Endodermal cell (in vitro differentiated cells): ENCODE measurements at regions not wholly inside any gene's neighbourhood (a gene's known extent, or its start where the extent isn't known, plus 50 kb on each side); places are given as distances from the start of the nearest gene placed in this dataset.
"Not testable (repeated sequence)": the region's sequence is repeated elsewhere in the genome, so short reads cannot be mapped to it uniquely, and the experiment has no call there.

Experiments used
- DNase-seq: peaks from one replicate; pipeline ENCODE4 v3.0.0-alpha.2; 2017
- H3K27ac ChIP-seq: 2 replicates; pipeline ENCODE4 v1.5.1; 2013; ENCODE audit warnings: mild to moderate bottlenecking, low read depth, low read length, moderate library complexity
- H3K27me3 ChIP-seq: 2 replicates; pipeline ENCODE4 v1.6.1; 2013; ENCODE audit warnings: mild to moderate bottlenecking, low read length, moderate library complexity; ENCODE audit not compliant: insufficient read depth, control insufficient read depth, poor library complexity, severe bottlenecking
- H3K36me3 ChIP-seq: 2 replicates; pipeline ENCODE4 v1.7.0; 2013; ENCODE audit warnings: mild to moderate bottlenecking, low read length, moderate library complexity; ENCODE audit not compliant: control insufficient read depth, insufficient read depth
- H3K4me1 ChIP-seq: one replicate; pipeline ENCODE4 v1.7.0; 2013; ENCODE audit warnings: low read length; ENCODE audit not compliant: control insufficient read depth, insufficient read depth
- H3K4me3 ChIP-seq: 2 replicates; pipeline ENCODE4 v1.5.1; 2013; ENCODE audit warnings: mild to moderate bottlenecking, low read length, moderate library complexity
- H3K9ac ChIP-seq: 2 replicates; pipeline ENCODE4 v1.6.1; 2013; ENCODE audit warnings: mild to moderate bottlenecking, low read length, moderate library complexity; ENCODE audit not compliant: poor library complexity, severe bottlenecking; ENCODE audit errors: extremely low read depth
- H3K9me3 ChIP-seq: 2 replicates; pipeline ENCODE4 v1.6.1; 2013; ENCODE audit warnings: mild to moderate bottlenecking, low read length, moderate library complexity; ENCODE audit not compliant: control insufficient read depth
- H3K27ac Mint-ChIP-seq: 2 replicates; pipeline ENCODE4 v1.8.0; 2020; ENCODE audit warnings: mixed read lengths
- H3K27me3 Mint-ChIP-seq: 2 replicates; pipeline ENCODE4 v1.8.0; 2021; ENCODE audit warnings: mild to moderate bottlenecking, mixed read lengths; ENCODE audit not compliant: insufficient read depth
- H3K36me3 Mint-ChIP-seq: 2 replicates; pipeline ENCODE4 v1.8.0; 2020; ENCODE audit warnings: low read depth, mixed read lengths
- H3K4me1 Mint-ChIP-seq: 2 replicates; pipeline ENCODE4 v1.8.0; 2020; ENCODE audit warnings: mixed read lengths
- H3K4me3 Mint-ChIP-seq: 2 replicates; pipeline ENCODE4 v1.8.0; 2020; ENCODE audit warnings: mild to moderate bottlenecking, moderate library complexity, mixed read lengths
- H3K9me3 Mint-ChIP-seq: 2 replicates; pipeline ENCODE4 v1.8.0; 2020; ENCODE audit warnings: mild to moderate bottlenecking, mixed read lengths
- WGBS, 2 experiments: methylation state at CpG; one replicate each; pipeline versions ENCODE4 v1.1.5 to v1.1.7; 2013; ENCODE audit warnings: missing lambda C conversion rate in 2 of 2, mixed read lengths in 1 of 2; ENCODE audit not compliant: insufficient coverage in 1 of 2, insufficient read length in 1 of 2; 5-methylcytosine and 5-hydroxymethylcytosine counted together
- TF ChIP-seq, protein P1 (sequence below): fragments of 200-600 bp; sonication (generic); conservative IDR thresholded peaks from 2 replicates; pipeline ENCODE4 v1.5.0; 2021; ENCODE audit warnings: antibody characterized with exemption, mild to moderate bottlenecking

DNA sequence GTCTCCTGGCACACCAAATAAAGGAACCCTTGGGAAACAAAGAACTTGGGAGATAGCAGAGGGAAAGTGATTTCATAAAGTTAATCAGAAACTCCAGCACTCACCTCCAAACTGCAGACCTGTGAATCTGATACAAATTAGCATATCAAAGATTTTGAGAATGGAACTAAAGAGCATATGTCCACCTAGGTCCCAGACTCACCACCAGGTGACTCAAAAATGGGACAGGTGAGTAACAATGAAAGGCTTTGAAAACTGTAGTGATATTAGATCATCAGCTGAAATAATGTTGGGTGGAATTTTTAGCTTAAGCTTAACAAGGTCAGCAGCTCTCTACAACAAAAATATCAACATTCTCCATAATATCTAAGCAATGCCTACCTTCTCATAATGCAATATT lies 214.8 kb downstream of the RERGL start:
- Histone ChIP-seq H3K4me1 (no peaks in the 10 kb centered on the region), H3K4me3 (no peak overlapping the region), H3K27me3 (no peaks in the 10 kb centered on the region), H3K27ac (no peak overlapping the region), H3K9me3 (peaks cover 16% of the 10 kb centered on the region), H3K36me3 (no peaks in the 10 kb centered on the region), H3K9ac (no peak overlapping the region)
- no peaks in the 10 kb centered on the region for H3K27me3 Mint-ChIP-seq
- H3K4me1 Mint-ChIP-seq, result no peaks in the 10 kb centered on the region
- H3K36me3 Mint-ChIP-seq, result no peaks in the 10 kb centered on the region
- no peak overlapping the region for H3K4me3 Mint-ChIP-seq
- no peak for DNase-seq
- TF ChIP-seq, protein P1, sequence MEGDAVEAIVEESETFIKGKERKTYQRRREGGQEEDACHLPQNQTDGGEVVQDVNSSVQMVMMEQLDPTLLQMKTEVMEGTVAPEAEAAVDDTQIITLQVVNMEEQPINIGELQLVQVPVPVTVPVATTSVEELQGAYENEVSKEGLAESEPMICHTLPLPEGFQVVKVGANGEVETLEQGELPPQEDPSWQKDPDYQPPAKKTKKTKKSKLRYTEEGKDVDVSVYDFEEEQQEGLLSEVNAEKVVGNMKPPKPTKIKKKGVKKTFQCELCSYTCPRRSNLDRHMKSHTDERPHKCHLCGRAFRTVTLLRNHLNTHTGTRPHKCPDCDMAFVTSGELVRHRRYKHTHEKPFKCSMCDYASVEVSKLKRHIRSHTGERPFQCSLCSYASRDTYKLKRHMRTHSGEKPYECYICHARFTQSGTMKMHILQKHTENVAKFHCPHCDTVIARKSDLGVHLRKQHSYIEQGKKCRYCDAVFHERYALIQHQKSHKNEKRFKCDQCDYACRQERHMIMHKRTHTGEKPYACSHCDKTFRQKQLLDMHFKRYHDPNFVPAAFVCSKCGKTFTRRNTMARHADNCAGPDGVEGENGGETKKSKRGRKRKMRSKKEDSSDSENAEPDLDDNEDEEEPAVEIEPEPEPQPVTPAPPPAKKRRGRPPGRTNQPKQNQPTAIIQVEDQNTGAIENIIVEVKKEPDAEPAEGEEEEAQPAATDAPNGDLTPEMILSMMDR, result peak; percentile 79
- H3K9me3 Mint-ChIP-seq, result peaks cover 16% of the 10 kb centered on the region
- H3K27ac Mint-ChIP-seq, result no peak overlapping the region

DNA sequence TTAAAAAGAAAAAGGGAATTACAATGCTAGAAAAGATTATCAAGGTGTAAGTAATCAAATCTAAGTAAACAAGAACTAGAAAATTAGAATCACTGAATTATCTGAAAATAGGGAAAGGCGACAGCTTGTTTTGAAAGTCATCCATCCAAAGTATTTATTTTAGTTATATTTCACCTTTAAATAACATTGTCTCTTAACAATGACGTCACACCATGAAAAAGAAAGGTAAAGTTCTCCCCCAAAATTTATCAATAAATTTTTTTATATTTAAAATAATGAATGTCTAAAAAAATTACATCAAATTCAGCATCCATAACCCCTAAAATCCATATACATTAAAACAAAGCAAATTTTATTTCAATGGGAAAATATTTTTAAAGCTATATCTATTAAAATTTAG lies 223.2 kb downstream of the RERGL start:
- Mint-ChIP-seq H3K36me3 (no peaks in the 10 kb centered on the region), H3K4me3 (no peak overlapping the region), H3K27me3 (no peaks in the 10 kb centered on the region), H3K9me3 (no peaks in the 10 kb centered on the region), H3K4me1 (no peaks in the 10 kb centered on the region), H3K27ac (no peak overlapping the region)
- Histone ChIP-seq H3K9ac (no peak overlapping the region), H3K4me1 (no peaks in the 10 kb centered on the region), H3K9me3 (no peaks in the 10 kb centered on the region), H3K36me3 (no peaks in the 10 kb centered on the region), H3K4me3 (no peak overlapping the region), H3K27ac (no peak overlapping the region), H3K27me3 (no peaks in the 10 kb centered on the region)
- TF ChIP-seq, protein P1, result no peak
- DNase-seq, result no peak
- 100% methylated on average over 1 of the region's 2 CpGs; no CpG with 5 or more reads in 1 of the 2 experiments for WGBS, 2 experiments

GRCh38 chr12:17855548-17855947 lies 234.4 kb downstream of the RERGL start:
- not testable (repeated sequence) for H3K27ac Mint-ChIP-seq, H3K27me3 Mint-ChIP-seq, DNase-seq

DNA sequence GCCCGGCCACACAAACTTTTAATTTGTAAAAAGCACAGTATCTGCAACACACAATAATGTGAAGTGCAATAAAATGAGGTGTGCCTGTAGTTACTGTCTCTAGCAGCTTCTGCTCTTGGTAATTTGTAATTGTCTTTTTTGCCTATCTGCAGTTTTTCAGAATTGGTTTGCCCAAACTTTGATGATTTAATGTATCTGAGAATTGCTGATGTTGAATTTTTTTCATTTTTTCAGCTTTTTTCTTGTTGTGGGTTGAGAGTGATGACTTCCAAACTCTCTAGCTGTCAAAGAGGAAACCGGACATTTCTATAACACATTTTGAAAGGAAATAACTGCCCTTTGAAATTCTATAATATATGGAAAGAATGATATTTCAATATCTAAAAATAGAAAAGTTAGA lies 236.9 kb downstream of the RERGL start:
- H3K4me3 Mint-ChIP-seq, result no peak overlapping the region
- H3K9me3 Mint-ChIP-seq, result peaks cover 14% of the 10 kb centered on the region
- DNase-seq, result no peak
- H3K36me3 Mint-ChIP-seq, result no peaks in the 10 kb centered on the region
- Histone ChIP-seq H3K4me3 (no peak overlapping the region), H3K27me3 (no peaks in the 10 kb centered on the region), H3K27ac (no peak overlapping the region), H3K4me1 (no peaks in the 10 kb centered on the region), H3K36me3 (no peaks in the 10 kb centered on the region), H3K9ac (no peak overlapping the region), H3K9me3 (no peaks in the 10 kb centered on the region)
- no peaks in the 10 kb centered on the region for H3K27me3 Mint-ChIP-seq
- no peaks in the 10 kb centered on the region for H3K4me1 Mint-ChIP-seq
- no peak overlapping the region for H3K27ac Mint-ChIP-seq
- TF ChIP-seq, protein P1, result no peak
- WGBS, 2 experiments, result 100% methylated on average over 1 of the region's 2 CpGs; no CpG with 5 or more reads in 1 of the 2 experiments

More at GRCh38 chr12:17855548-17855947, 234.4 kb downstream of the RERGL start:
- not testable (repeated sequence) for H3K4me1 ChIP-seq, H3K36me3 ChIP-seq, H3K4me3 Mint-ChIP-seq, H3K4me1 Mint-ChIP-seq, H3K27ac ChIP-seq, H3K36me3 Mint-ChIP-seq, H3K4me3 ChIP-seq, H3K9ac ChIP-seq, H3K9me3 ChIP-seq, H3K27me3 ChIP-seq
- 90 to 97% methylated on average over 12 to 24 of the region's 24 CpGs for WGBS, 2 experiments
- peaks cover 15% of the 10 kb centered on the region for H3K9me3 Mint-ChIP-seq
